ENCODE measurements at regions not wholly inside any gene's neighbourhood (a gene's known extent, or its start where the extent isn't known, plus 50 kb on each side); places are given as distances from the start of the nearest gene placed in this dataset.

GRCh38 chr11:133661846-133662245 lies 129.5 kb upstream of the OPCML start:
- no peaks in the 10 kb centered on the region for H3K27me3 ChIP-seq (ENCODE audit: control insufficient read depth, insufficient read depth, low read length)
- CTCF ChIA-PET = no interaction called here
- POLR2A ChIA-PET = no interaction called here
- no peak overlapping the region for H3K27ac ChIP-seq (ENCODE audit: low read depth, low read length)
- no peak for TF ChIP-seq CTCF (IDR thresholded peaks at IDR 0.05; ENCODE audit: low read depth, low read length)
- H3K4me3 ChIP-seq (ENCODE audit: low read depth, low read length) = no peak overlapping the region
- peaks cover 52% of the 10 kb centered on the region for H3K9me3 ChIP-seq (ENCODE audit: control insufficient read depth, insufficient read depth, low read length)
- DNase-seq (ENCODE audit: low read depth, low spot score) = no peak

DNA sequence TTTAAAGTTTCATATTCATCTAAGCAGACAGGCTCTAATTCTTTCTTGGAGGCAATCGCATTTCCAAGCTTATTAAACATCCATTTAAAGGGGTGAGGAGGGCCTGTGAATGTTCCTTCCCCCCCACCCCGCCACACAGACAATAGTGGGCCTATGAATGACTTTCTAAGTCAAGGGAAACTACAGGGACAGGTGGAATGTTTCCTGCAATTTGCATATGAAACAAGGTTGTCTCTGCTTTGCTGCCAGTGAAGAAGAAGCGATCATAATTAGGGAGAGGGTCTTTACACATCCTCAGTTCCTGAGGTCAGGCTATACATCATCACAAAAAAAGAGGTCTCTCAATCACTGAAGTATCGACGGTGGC lies 127.9 kb upstream of the OPCML start:
- CTCF ChIA-PET = no interaction called here

DNA sequence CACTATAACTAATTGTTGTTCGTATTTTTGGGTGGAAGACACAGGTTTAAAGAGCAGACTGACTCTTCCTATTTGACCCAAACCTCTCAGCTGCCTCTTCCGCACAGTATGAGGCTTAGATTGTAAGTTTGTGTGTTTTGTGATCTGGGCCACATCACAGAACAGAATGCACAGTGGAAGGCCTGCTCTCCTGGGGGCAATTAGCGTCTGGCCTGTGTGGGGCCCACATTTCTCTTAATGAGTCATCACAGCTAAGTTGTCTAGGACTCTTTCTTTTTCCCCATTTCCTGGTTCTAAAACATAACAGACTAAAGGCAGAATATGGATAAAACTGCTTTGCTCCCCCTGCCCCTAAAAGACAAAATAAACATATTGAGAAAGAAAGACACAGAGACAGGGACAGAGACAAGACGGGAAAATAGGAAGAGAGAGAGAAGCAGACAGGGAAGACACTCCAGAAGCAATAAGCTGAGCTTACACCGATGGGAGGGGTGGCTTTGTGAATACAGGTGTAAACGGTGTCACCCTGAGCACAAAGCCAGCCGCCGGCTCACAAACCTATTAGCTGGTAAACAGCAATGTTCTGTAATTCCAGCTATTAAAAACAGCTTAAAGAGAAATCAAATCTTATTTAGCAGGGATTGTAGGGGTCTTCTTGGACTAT lies 127.4 kb upstream of the OPCML start:
- H3K4me3 ChIP-seq (ENCODE audit: low read depth, low read length) = no peak overlapping the region
- H3K27me3 ChIP-seq (ENCODE audit: control insufficient read depth, insufficient read depth, low read length) = no peaks in the 10 kb centered on the region
- no peak for TF ChIP-seq CTCF (IDR thresholded peaks at IDR 0.05; ENCODE audit: low read depth, low read length)
- peaks cover 66% of the 10 kb centered on the region for H3K9me3 ChIP-seq (ENCODE audit: control insufficient read depth, insufficient read depth, low read length)
- ChIA-PET CTCF (no interaction called here), POLR2A (no interaction called here)
- DNase-seq (ENCODE audit: low read depth, low spot score) = no peak
- no peak overlapping the region for H3K27ac ChIP-seq (ENCODE audit: low read depth, low read length)

More for the DNA sequence above, 127.9 kb upstream of the OPCML start:
- Histone ChIP-seq H3K27me3 (ENCODE audit: control insufficient read depth, insufficient read depth, low read length) (no peaks in the 10 kb centered on the region), H3K9me3 (ENCODE audit: control insufficient read depth, insufficient read depth, low read length) (peaks cover 64% of the 10 kb centered on the region), H3K27ac (ENCODE audit: low read depth, low read length) (no peak overlapping the region), H3K4me3 (ENCODE audit: low read depth, low read length) (no peak overlapping the region)
- TF ChIP-seq CTCF (IDR thresholded peaks at IDR 0.05; ENCODE audit: low read depth, low read length) = no peak
- POLR2A ChIA-PET = no interaction called here
- no peak for DNase-seq (ENCODE audit: low read depth, low spot score)

DNA sequence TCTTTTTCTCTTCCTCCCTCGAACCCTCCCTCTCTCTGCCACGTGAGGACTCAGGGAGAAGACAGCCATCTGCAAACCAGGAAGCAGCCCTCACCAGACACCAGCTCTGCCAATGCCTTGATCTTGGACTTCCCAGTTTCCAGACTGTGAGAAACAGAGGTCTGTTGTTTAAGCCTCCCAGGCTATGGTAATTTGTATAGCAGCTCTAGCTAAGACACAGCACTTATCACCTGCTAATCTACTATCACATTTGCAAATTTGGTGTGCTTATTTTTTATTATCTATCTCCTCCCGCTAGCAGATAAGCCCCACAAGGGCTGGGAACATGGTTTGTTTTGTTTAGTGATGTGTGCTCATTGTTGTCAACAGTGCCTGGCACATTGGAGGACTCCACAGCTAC lies 124.8 kb upstream of the OPCML start:
- CTCF ChIA-PET = no interaction called here

More for the DNA sequence above, 124.8 kb upstream of the OPCML start:
- Histone ChIP-seq H3K9me3 (ENCODE audit: control insufficient read depth, insufficient read depth, low read length) (peaks cover 63% of the 10 kb centered on the region), H3K27me3 (ENCODE audit: control insufficient read depth, insufficient read depth, low read length) (no peaks in the 10 kb centered on the region), H3K4me3 (ENCODE audit: low read depth, low read length) (no peak overlapping the region), H3K27ac (ENCODE audit: low read depth, low read length) (no peak overlapping the region)
- POLR2A ChIA-PET = no interaction called here
- no peak for DNase-seq (ENCODE audit: low read depth, low spot score)
- TF ChIP-seq CTCF (IDR thresholded peaks at IDR 0.05; ENCODE audit: low read depth, low read length) = no peak
